ENCODE measurements at regions not wholly inside any gene's neighbourhood (a gene's known extent, or its start where the extent isn't known, plus 50 kb on each side); places are given as distances from the start of the nearest gene placed in this dataset.
"Not testable (repeated sequence)": the region's sequence is repeated elsewhere in the genome, so short reads cannot be mapped to it uniquely, and the experiment has no call there.

DNA sequence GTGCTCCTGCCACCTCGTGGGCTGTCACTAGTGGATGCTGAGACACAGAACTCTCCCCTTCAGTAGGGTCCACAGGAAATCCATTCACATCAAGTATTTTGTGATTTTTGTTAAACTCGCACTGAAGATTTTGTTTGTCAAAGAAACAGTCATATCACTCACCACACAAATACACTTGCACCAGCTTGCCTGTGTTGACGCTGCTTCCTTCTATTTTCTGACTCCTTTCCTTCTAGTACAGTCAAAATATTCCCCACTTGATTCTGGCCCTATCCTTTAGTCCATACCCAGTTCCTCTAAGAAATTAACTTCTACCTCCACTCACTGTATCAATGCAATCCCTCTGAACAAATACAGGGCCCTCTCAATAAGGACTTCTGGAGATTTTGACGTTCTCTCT is 213.2 kb upstream of the ARL4C start:
- DNase-seq: no peak
- in situ Hi-C loops (cut with MboI; ENCODE audit: low pct_unique_long_range_greater_than_20kb, low sequenced_read_pairs): no loop called here

DNA sequence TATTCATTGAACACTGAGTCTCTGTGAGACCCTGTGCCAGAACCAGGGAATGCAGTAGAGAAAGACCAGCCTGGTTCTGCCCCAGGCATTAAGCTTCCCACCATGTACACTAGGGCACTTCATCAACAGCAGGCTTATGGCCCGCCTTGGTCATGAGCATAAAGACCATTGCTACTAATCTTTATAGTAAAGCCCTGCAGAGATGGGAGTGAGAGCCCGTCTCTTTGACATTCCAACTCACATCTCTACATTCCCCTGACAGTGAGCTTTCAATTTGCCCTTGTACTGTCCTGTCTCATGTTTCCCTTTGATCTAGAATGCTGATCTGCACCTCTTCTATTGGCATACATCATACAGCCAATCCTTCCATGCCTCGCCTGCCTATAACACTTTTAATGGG is 211.8 kb upstream of the ARL4C start:
- DNase-seq: no peak
- in situ Hi-C loops (cut with MboI; ENCODE audit: low pct_unique_long_range_greater_than_20kb, low sequenced_read_pairs): no loop called here

DNA sequence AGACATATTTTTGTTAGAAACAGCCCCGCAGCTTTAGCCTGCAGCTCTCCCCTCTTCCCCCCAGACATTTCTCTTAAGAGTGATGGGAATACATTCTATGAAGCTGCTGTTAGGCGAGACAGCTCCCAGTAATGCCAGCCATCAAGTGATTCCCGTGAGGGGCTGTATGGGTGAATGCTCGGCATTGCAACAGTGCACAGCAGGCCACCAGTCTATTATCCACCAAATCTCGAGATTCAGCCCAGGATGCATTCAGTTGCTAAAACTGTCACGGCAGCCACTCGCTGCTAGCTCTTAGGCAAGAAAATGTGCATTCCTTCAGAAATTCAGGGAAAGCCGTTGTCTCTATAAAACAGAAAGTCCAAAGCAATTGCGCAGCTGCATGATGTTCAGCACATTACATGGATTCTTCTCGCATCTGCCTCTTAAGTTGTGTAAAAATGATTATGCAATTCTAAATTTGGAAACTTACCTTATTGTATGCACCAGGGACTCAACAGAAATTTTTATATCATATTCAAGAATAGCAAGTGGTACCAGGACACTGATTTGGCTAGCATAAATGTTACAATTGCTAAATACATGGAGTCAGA is 211.3 kb upstream of the ARL4C start:
- in situ Hi-C loops (cut with MboI; ENCODE audit: low pct_unique_long_range_greater_than_20kb, low sequenced_read_pairs): no loop called here
- no peak for DNase-seq

DNA sequence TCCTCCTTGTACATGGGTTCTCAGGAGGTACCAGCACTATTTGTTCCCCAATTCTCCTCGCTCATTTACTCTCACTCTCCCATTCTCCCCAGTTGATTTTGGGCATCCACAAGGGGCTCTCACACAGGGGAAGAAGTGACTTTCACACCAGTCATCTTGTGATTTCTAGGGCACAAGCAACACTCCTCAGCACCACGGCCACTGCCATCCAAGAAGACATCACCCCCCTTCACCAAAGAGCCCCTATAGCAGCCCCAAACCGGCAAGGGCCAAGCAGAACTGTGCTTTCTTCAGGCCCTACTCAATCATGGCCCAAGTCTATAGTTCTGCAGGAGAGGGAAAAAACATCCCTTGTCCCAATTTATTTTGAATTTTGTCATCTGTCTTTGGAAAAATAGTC is 209.2 kb upstream of the ARL4C start:
- in situ Hi-C loops (cut with MboI; ENCODE audit: low pct_unique_long_range_greater_than_20kb, low sequenced_read_pairs): no loop called here

DNA sequence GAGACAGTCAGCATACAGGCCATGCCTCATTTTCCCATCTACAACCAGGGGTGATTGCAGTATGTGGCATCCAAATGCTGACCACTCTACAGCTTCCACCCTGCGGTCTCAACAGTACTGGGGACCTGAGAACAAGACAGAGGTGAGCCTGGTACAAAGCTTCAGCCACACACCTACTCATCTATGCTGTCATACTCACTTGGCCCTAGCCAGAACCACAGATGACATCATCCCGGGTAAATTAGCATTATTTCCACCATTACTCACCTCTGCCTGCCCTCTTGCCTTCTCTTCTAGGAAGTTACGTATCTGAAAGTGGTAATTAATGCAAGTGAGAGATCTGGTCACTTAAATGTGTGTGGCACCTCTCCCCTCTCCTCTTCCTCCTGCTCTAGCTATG is 208.2 kb upstream of the ARL4C start:
- in situ Hi-C loops (cut with MboI; ENCODE audit: low pct_unique_long_range_greater_than_20kb, low sequenced_read_pairs): no loop called here
- no peak for DNase-seq

More for the DNA sequence above, 209.2 kb upstream of the ARL4C start:
- no peak for DNase-seq

DNA sequence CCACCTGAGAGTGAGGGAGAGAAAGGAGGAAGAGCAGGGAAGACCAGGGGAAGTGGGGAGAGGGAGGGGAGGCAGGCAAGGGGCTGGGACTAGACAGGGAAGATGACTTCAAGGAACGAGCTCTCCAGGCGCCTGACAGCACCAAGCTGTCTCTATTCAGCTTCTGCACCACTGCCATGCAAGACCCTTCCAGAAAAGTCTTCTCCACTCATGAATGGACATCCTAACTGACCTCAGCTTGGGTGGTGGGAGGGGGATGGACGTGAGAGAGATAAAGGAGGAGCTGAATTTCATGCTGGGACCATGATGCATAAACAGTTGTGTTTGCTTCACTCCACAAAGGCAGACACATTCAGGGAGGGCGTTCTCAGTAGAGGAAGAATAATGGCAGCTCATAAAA is 206.4 kb upstream of the ARL4C start:
- in situ Hi-C loops (cut with MboI; ENCODE audit: low pct_unique_long_range_greater_than_20kb, low sequenced_read_pairs): no loop called here
- no peak for DNase-seq

DNA sequence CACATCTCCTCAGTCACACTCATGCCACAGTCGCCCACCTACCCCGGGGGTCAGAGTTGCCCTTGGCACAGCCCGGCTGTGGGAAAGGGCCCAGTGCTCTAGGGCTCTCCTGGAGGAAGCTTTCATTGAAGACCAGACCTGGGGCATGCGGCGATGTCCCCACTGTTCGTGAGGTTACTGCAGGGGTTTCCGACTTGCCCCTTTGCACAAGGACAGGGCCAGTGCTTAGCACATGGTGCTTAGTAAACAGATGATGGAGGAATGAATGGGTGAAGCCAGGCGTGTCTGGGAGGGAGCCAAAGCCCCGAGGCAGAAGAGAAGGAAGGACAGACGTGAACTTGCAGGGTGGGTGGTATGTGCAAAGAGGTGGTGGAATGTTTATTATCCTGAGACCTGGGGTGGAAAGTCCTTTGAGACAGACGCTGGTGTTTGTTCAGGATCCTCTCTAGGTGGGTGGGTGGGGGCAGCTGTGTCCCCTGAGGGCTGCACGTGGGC is 205.9 kb upstream of the ARL4C start:
- DNase-seq: no peak

DNA sequence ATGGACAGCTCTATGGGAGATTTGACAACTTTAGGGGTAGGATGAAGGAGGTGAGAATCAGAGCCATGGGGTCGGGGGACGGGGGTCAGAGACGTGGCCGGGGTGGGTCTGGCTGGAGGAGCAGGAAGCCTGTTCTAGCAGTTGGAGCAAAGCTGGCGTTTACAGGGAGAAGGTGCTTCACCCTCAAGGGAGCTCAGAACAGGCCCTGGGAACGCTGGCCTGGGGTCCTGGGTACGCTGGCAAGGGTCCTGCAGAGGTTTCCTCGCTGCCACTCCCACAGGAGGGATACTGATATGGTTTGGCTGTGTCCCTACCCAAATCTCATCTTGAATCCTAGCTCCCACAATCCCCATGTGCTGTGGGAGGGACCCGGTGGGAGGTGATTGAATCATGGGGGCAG is 205.0 kb upstream of the ARL4C start:
- DNase-seq: no peak
- in situ Hi-C loops (cut with MboI; ENCODE audit: low pct_unique_long_range_greater_than_20kb, low sequenced_read_pairs): no loop called here

More for the DNA sequence above, 205.9 kb upstream of the ARL4C start:
- in situ Hi-C loops (cut with MboI; ENCODE audit: low pct_unique_long_range_greater_than_20kb, low sequenced_read_pairs): no loop called here

DNA sequence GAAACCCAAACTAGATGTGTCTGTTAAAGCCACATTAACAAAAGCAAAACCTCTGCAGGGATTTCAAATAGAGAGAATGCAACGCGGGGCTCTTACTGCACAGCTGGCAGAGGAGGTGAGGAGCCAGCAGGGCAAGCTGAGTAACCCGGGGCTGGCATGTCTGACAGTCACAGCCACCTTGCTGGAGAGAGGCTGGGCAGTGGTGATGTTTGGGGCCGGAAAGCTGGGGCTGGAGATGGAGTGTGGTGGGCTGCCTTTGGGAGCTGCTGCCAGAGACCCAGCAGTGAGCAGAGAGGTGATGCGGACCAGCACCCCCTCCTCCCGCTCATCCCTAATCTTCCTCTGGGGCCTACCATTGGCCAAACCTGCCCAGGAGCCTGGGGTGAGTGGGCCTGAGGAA is 204.5 kb upstream of the ARL4C start:
- no peak for DNase-seq
- in situ Hi-C loops (cut with MboI; ENCODE audit: low pct_unique_long_range_greater_than_20kb, low sequenced_read_pairs): no loop called here

DNA sequence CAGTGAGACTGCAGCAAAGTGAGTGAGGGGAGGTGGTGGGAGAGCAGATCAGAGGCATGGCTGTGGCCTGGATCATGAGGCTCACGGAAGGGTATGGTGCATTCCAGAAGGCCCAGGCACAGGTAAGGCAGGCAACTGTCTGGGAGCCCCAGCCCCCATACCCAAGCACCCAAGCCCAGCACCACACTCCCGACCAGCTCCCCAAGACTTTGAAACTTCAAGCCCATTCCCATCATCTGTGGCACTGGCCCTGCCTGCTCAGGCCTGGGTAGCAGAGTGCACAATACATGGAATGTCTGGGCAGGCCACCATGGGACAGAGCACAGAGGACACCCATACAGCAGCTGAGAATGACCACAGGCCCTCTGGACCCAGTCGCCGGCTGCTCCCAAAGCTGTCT is 202.6 kb upstream of the ARL4C start:
- no peak for DNase-seq
- in situ Hi-C loops (cut with MboI; ENCODE audit: low pct_unique_long_range_greater_than_20kb, low sequenced_read_pairs): no loop called here

DNA sequence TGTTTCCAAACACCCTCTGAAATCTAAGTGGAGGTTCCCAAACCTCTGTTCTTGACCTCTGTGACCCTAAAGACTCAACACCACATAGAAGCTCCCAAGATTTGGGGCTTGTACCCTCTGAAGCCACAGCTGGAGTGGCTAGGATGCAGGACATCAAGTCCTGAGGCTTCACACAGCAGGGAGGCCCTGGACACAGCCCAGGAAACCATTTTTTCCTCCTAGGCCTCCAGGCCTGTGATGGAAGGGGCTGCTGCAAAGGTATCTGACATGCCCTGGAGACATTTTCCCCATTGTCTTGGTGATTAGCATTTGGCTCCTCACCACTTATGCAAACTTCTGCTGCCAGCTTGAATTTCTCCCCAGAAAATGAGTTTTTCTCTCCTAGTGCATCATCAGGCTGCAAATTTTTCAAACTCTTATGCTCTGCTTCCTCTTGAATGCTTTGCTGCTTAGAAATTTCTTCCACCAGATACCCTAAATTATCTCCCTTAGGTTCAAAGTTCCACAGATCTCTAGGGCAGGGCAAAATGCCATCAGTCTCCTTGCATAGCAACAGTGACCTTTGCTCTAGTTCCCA is 200.5 kb upstream of the ARL4C start:
- DNase-seq; in situ Hi-C loops (cut with MboI; ENCODE audit: low pct_unique_long_range_greater_than_20kb, low sequenced_read_pairs): not testable (repeated sequence)

DNA sequence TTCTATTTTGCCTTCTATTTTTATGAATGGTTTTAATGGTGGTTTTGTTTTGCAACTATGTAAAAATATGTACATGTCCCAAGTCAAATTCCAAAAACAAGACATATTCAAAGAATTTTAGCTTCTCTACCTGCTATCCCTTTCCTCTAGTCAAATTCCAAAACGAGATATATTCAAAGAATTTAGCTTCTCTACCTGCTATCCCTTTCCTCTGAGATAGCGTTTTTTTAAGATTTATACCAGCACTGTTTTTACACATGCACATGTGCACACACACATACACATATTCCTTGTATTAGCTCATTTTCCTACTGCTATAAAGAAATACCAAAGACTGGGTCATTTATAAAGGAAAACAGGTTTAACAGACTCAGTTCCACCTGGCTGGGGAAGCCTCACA is 199.1 kb upstream of the ARL4C start:
- in situ Hi-C loops (cut with MboI; ENCODE audit: low pct_unique_long_range_greater_than_20kb, low sequenced_read_pairs): no loop called here
- no peak for DNase-seq

DNA sequence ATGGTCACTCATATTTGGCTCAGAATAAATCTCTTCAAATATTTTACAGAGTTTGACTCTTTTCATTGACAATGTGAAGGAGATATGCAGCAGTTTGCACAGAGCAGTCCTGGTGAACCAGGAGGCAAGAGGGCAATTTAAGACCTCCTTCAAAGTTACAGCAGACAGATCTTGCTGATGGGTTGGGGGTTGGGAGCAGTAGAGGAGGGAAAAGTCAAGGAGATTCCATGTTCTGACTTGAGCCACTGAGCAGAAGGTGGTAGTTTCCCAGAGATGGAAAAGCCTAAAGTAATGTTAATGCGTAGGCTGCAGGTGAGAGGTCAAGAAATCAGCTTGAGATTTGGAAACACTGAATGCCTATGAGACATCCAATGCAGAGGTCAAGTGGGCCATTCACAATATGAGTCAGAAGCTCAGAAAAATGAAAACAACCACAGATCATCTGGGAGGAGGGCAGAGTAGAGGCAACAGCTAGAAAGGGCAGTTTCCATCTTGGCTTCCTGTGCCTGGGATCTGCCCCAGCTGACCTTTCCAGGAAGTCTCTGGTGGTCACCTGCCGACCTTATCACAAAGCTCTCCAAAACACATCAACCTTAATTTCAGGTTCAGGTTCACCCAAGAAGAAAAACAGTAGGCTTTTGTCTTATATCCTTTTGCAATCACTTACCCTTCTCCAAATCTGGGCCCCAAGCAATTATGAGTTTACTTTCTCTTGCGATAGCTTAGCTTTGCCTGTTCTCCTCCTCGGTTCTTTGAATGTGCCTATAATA is 197.5 kb upstream of the ARL4C start:
- DNase-seq: no peak
- in situ Hi-C loops (cut with MboI; ENCODE audit: low pct_unique_long_range_greater_than_20kb, low sequenced_read_pairs): no loop called here

DNA sequence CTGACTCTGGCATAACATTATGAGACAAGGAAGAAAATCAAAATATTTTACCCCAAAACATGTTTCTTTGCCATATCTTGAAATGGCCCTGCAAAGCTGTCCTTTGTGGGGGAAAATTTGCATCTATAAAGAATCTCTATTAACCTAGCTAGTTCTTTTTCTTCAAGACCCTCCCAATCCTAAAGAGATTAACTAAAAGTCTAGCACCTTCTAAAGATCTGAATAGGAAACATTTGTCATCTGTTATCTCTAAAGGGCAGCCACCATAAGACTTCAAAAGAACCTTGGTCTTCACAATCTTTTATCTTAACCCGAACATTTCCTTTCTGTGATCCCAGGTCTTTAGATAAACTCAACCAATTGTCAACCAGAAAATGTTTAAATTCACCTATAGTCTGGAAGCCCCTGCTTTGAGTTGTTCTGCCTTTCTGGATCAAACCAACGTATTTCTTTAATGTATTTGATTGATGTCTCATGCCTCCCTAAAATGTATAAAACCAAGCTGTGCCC is 196.9 kb upstream of the ARL4C start:
- DNase-seq; in situ Hi-C loops (cut with MboI; ENCODE audit: low pct_unique_long_range_greater_than_20kb, low sequenced_read_pairs): not testable (repeated sequence)

DNA sequence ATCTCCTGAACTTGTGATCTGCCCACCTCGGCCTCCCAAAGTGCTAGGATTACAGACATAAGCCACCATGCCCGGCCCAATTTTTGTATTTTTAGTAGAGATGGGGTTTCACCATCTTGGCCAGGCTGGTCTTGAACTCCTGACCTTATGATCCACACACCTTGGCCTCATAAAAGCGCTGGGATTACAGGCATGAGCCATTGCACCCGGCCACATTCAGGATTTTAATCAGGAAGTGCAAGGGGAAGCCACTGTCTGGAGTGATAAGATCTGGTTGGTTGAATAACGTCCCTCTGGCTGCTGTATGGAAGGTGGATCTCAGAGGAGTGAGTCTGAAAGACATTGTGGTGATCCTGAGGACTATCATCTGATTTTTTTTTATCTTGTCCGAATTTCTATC is 196.3 kb upstream of the ARL4C start:
- in situ Hi-C loops (cut with MboI; ENCODE audit: low pct_unique_long_range_greater_than_20kb, low sequenced_read_pairs); DNase-seq: not testable (repeated sequence)

DNA sequence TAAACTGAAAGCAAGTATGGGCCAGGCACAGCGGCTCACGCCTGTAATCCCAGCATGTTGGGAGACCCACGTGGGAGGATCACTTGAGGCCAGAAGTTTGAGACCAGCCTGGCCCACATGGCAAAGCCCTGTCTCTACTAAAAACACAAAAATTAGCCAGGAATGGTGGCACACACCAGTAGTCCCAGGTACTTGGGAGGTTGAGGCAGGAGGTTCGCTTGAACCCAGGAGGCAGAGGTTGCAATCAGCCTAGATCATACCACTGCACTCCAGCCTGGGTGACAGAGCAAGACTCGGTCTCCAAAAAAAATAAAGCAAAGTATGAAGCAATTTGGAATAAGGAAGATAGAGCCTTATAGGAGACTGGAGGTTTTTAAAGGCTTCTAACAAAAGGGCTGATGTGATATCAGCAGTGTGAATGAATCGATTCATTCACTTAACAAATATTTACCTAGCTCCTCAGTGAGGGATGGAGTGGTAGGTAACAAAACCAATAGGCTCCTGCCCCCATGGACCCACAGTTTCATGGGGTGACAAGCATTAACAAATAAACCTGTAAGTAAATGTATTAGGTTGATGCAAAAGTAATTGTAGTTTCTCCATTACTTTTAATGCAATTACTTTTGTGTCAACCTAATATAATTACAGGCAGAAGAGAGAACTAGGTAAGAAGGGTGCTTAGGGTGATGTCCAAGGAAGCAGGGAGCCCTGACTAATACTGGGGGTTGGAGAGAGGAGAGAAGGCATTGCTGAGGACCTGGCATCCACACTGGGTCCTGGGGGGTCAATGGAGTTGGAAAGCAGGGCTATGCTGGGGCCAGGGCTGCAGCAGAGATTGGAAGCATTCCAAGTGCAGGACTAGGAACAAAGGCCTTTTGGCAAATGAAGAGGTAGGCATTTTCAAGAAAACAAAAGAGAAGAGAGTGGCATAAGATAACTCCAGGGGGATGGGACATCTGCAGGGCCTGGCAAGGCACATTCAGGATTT is 195.4 kb upstream of the ARL4C start:
- no peak for DNase-seq
- in situ Hi-C loops (cut with MboI; ENCODE audit: low pct_unique_long_range_greater_than_20kb, low sequenced_read_pairs): no loop called here

DNA sequence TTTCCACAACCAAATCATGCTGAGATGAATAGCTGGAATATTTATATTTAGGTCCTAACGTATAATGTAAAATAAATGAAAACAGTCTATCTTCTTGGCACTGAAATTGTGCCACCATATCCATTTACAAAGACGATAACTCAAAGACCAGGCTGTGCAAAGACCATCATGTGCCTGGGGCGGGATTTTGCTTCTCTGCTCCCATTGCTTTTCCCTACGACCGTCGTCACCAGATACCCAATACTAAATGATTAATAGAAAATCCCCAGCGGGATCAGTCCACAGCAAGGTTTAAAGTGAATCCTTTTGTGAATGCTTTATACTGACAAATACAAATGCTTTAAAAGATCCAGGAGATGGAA is 194.3 kb upstream of the ARL4C start:
- DNase-seq: no peak
- in situ Hi-C loops (cut with MboI; ENCODE audit: low pct_unique_long_range_greater_than_20kb, low sequenced_read_pairs): no loop called here

DNA sequence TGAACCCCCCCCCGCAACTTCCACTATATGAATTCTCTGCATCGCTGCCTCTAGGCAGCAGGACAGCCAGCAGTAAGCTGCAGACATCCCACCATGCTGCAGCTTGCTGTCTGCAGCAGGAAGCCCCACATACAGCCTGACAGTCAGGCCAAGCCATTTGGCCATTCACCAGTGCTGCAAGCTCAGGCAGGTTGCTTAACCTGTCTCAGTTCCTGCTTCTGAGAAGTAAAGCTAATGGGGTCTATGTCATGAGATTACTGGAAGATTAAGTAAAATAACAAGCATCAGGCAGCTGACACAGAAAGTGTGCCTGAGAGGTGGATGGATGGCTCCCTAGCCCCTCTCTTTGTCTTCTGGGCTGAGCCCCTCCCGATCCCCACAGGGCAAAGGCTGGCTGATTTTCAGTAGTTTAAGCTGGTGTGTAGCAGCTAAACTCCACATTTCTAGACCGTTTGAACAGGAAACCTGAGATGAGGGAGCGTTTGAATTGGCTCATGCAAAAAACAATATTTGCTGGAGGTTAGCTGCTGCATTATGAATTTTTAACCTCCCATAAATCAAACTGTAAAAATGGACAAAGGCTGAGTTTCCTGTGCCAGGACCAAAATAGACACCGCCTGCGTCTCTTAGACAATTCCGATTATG is 193.8 kb upstream of the ARL4C start:
- DNase-seq: no peak
- in situ Hi-C loops (cut with MboI; ENCODE audit: low pct_unique_long_range_greater_than_20kb, low sequenced_read_pairs): no loop called here

DNA sequence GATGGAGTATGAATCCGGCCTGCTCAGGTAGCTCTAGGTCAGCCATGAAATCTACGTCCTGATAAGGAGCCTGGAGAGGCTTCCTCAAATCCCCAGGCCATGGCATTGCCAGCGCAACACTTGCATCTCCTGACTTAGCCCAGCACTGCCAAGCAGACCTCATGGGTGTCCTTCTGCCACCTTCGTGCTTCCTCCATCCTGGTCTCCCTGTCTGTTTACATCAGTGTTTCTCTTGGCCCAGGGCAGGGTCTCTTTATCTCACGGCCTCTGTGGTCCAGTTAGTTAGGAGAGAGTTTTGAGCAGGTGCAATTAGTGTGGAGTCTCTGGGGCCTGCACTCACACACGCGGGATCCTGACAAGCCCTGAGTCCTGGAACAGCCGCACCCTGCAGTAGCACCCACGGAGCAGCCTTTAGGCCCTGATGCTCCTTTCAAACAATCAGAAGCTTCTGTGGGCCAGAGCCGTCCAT is 193.1 kb upstream of the ARL4C start:
- no peak for DNase-seq
- in situ Hi-C loops (cut with MboI; ENCODE audit: low pct_unique_long_range_greater_than_20kb, low sequenced_read_pairs): no loop called here
